Neural cell (in vitro differentiated cells): ENCODE measurements at regions not wholly inside any gene's neighbourhood (a gene's known extent, or its start where the extent isn't known, plus 50 kb on each side); places are given as distances from the start of the nearest gene placed in this dataset.

Experiments used
- H2AFZ ChIP-seq: fragments of 200-600, 300-800 bp; sonication (generic), shearing (Covaris generic); 2 replicates; pipeline ENCODE4 v1.6.0; 2014; ENCODE audit warnings: low read depth, mild to moderate bottlenecking, antibody characterized with exemption, low read length, moderate library complexity
- H3F3A ChIP-seq: fragments of 200-600 bp; shearing (Covaris generic); 2 replicates; pipeline ENCODE4 v1.6.1; 2016; ENCODE audit warnings: mild to moderate bottlenecking, moderate library complexity, mixed read lengths, antibody characterized with exemption, low read length; ENCODE audit not compliant: insufficient read depth, poor library complexity, severe bottlenecking
- H3K27ac ChIP-seq: fragments of 200-600, 300-800 bp; sonication (generic), shearing (Covaris generic); 2 replicates; pipeline ENCODE4 v1.5.1; 2014; ENCODE audit warnings: mild to moderate bottlenecking, low read length, moderate library complexity
- H3K27me3 ChIP-seq: fragments of 300-800, 200-600 bp; sonication (generic), shearing (Covaris generic); 2 replicates; pipeline ENCODE4 v1.6.0; 2014; ENCODE audit warnings: mild to moderate bottlenecking, low read depth, low read length, moderate library complexity; ENCODE audit not compliant: insufficient read depth
- H3K36me3 ChIP-seq: fragments of 300-800, 200-600 bp; sonication (generic), shearing (Covaris generic); 2 replicates; pipeline ENCODE4 v1.5.1; 2014; ENCODE audit warnings: mild to moderate bottlenecking, antibody characterized with exemption, low read length, moderate library complexity; ENCODE audit not compliant: insufficient read depth
- H3K4me2 ChIP-seq: fragments of 300-800, 200-600 bp; sonication (generic), shearing (Covaris generic); 2 replicates; pipeline ENCODE4 v1.6.0; 2014; ENCODE audit warnings: mild to moderate bottlenecking, low read length
- H3K4me3 ChIP-seq: fragments of 300-800, 200-600 bp; sonication (generic), shearing (Covaris generic); 2 replicates; pipeline ENCODE4 v1.5.1; 2014; ENCODE audit warnings: mild to moderate bottlenecking, low read length, moderate library complexity
- H3K79me2 ChIP-seq: fragments of 200-600 bp; shearing (Covaris generic); replicated peaks from 2 replicates; pipeline ENCODE4 v1.6.0; 2014; ENCODE audit warnings: mild to moderate bottlenecking, low read length, moderate library complexity; ENCODE audit not compliant: insufficient read depth
- H3K9ac ChIP-seq: fragments of 300-800, 200-600 bp; sonication (generic), shearing (Covaris generic); 2 replicates; pipeline ENCODE4 v1.6.1; 2016; ENCODE audit warnings: mild to moderate bottlenecking, low read length, mixed read lengths
- H3K9me2 ChIP-seq: fragments of 200-600 bp; shearing (Covaris generic); 2 replicates; pipeline ENCODE4 v1.6.1; 2016; ENCODE audit warnings: mild to moderate bottlenecking, low read length, mixed read lengths; ENCODE audit not compliant: insufficient read depth
- H3K9me3 ChIP-seq: fragments of 200-600, 300-800 bp; sonication (generic), shearing (Covaris generic); 2 replicates; pipeline ENCODE4 v1.6.1; 2016; ENCODE audit warnings: mild to moderate bottlenecking, mixed run types, low read length, moderate library complexity, mixed read lengths
- H4K20me1 ChIP-seq: fragments of 200-600 bp; shearing (Covaris generic); 2 replicates; pipeline ENCODE4 v1.6.1; 2016; ENCODE audit warnings: mild to moderate bottlenecking, mixed run types; ENCODE audit not compliant: insufficient read depth
- CTCF ChIP-seq: fragments of 450-650 bp; IDR thresholded peaks from 2 replicates; pipeline ENCODE4 v1.5.1; 2014; ENCODE audit warnings: antibody characterized with exemption, mild to moderate bottlenecking, moderate library complexity; ENCODE audit not compliant: poor library complexity, severe bottlenecking
- EP300 ChIP-seq: fragments of 450-650 bp; conservative IDR thresholded peaks from 2 replicates; pipeline ENCODE4 v1.6.1; 2014; ENCODE audit warnings: antibody characterized with exemption, mild to moderate bottlenecking, moderate library complexity; ENCODE audit not compliant: poor library complexity, severe bottlenecking
- EZH2 ChIP-seq: fragments of 200-600, 300-800 bp; shearing (Covaris generic), sonication (generic); IDR thresholded peaks from 2 replicates; pipeline ENCODE4 v1.6.1; 2014; ENCODE audit warnings: antibody characterized with exemption, low read length, borderline replicate concordance, mild to moderate bottlenecking; ENCODE audit not compliant: insufficient read depth, poor library complexity, severe bottlenecking
- MXI1 ChIP-seq: fragments of 450-650 bp; conservative IDR thresholded peaks from 2 replicates; pipeline ENCODE4 v1.6.1; 2014; ENCODE audit warnings: antibody characterized with exemption, mild to moderate bottlenecking; ENCODE audit not compliant: poor library complexity, severe bottlenecking
- POLR2AphosphoS5 ChIP-seq: IDR thresholded peaks from 2 replicates; pipeline ENCODE4 v1.6.1; 2012
- RAD21 ChIP-seq: fragments of 450-650 bp; conservative IDR thresholded peaks from 2 replicates; pipeline ENCODE4 v1.6.1; 2014; ENCODE audit warnings: antibody characterized with exemption, mild to moderate bottlenecking, moderate library complexity
- REST ChIP-seq: IDR thresholded peaks from 2 replicates; pipeline ENCODE4 v1.6.1; 2012; ENCODE audit warnings: borderline replicate concordance
- SMC3 ChIP-seq: fragments of 450-650 bp; conservative IDR thresholded peaks from 2 replicates; pipeline ENCODE4 v1.6.1; 2014; ENCODE audit warnings: antibody characterized with exemption, mild to moderate bottlenecking, moderate library complexity; ENCODE audit not compliant: poor library complexity
- TAF1 ChIP-seq: IDR thresholded peaks from 2 replicates; pipeline ENCODE4 v1.6.1; 2012; ENCODE audit warnings: low read depth

DNA sequence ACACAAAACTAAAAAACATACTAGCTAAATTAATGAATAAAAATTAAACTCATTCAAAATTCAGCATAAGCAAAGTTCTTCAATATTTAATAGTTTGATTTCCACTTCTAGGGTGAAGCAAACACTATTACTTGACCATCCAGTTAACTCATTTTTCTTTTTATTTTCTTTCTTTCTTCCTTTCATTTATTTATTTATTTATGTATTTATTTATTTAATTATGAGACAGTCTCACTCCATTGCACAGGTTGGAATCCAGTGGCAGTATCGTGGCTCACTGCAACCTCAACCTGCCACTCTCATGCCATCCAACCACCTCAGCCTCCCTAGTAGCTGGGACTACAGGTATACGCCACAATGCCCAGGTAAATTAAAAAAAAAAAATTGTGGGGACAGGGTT lies 2069.5 kb downstream of the NCAM2 start:
- Histone ChIP-seq H4K20me1 (no peaks in the 10 kb centered on the region), H3K9ac (no peak overlapping the region), H3K36me3 (no peaks in the 10 kb centered on the region), H3K9me2 (no peaks in the 10 kb centered on the region), H3K27ac (no peak overlapping the region), H2AFZ (no peak overlapping the region), H3K4me2 (no peak overlapping the region), H3K27me3 (no peaks in the 10 kb centered on the region), H3K79me2 (no peaks in the 10 kb centered on the region), H3K4me3 (no peak overlapping the region), H3K9me3 (no peaks in the 10 kb centered on the region), H3F3A (no peaks in the 10 kb centered on the region)
- TF ChIP-seq SMC3 (no peak), MXI1 (no peak), EP300 (no peak), POLR2AphosphoS5 (no peak), CTCF (no peak), TAF1 (no peak), RAD21 (no peak), EZH2 (no peak), REST (no peak)

GRCh38 chr21:23083242-23083641 lies 2085.0 kb downstream of the NCAM2 start:
- Histone ChIP-seq H3K36me3 (no peaks in the 10 kb centered on the region), H2AFZ (no peak overlapping the region), H3K4me3 (no peak overlapping the region), H4K20me1 (no peaks in the 10 kb centered on the region), H3K9ac (no peak overlapping the region), H3K79me2 (no peaks in the 10 kb centered on the region), H3K9me3 (no peaks in the 10 kb centered on the region), H3K27ac (no peak overlapping the region), H3K9me2 (no peaks in the 10 kb centered on the region), H3K27me3 (no peaks in the 10 kb centered on the region), H3K4me2 (no peak overlapping the region), H3F3A (no peaks in the 10 kb centered on the region)
- no peak for TF ChIP-seq MXI1
- no peak for TF ChIP-seq CTCF
- TF ChIP-seq EZH2: no peak
- TF ChIP-seq SMC3: no peak
- no peak for TF ChIP-seq RAD21
- TF ChIP-seq TAF1: no peak
- TF ChIP-seq REST: no peak
- TF ChIP-seq POLR2AphosphoS5: no peak
- TF ChIP-seq EP300: no peak
